HFFc6 (cell line): ENCODE measurements at regions not wholly inside any gene's neighbourhood (a gene's known extent, or its start where the extent isn't known, plus 50 kb on each side); places are given as distances from the start of the nearest gene placed in this dataset.

ENCODE experiments used
- DNase-seq: peaks from one replicate; pipeline ENCODE4 v3.0.0-alpha.2; 2018
- H3K27ac Mint-ChIP-seq: 2 replicates; pipeline ENCODE4 v1.8.0; 2020; ENCODE audit warnings: mild to moderate bottlenecking, mixed read lengths
- H3K27me3 Mint-ChIP-seq: 2 replicates; pipeline ENCODE4 v1.8.0; 2021; ENCODE audit warnings: mild to moderate bottlenecking, moderate library complexity, mixed read lengths; ENCODE audit not compliant: insufficient read depth
- H3K36me3 Mint-ChIP-seq: 2 replicates; pipeline ENCODE4 v1.8.0; 2021; ENCODE audit warnings: low read depth, mixed read lengths
- H3K4me1 Mint-ChIP-seq: 2 replicates; pipeline ENCODE4 v1.8.0; 2020; ENCODE audit warnings: low read depth, mixed read lengths
- H3K4me3 Mint-ChIP-seq: 2 replicates; pipeline ENCODE4 v1.8.0; 2020; ENCODE audit warnings: mild to moderate bottlenecking, moderate library complexity, mixed read lengths
- H3K9me3 Mint-ChIP-seq: 2 replicates; pipeline ENCODE4 v1.8.0; 2020; ENCODE audit warnings: mild to moderate bottlenecking, mixed read lengths
- CTCF ChIP-seq: fragments of 200-600 bp; sonication (generic); IDR thresholded peaks from 2 replicates; pipeline ENCODE4 v1.5.0; 2021; ENCODE audit warnings: antibody characterized with exemption, mild to moderate bottlenecking

- no peaks in the 10 kb centered on the region for H3K36me3 Mint-ChIP-seq
- DNase-seq: no peak
- H3K9me3 Mint-ChIP-seq: no peaks in the 10 kb centered on the region
- H3K4me1 Mint-ChIP-seq: peaks cover 7% of the 10 kb centered on the region; the same call in 1 of the 2 replicates
- H3K27me3 Mint-ChIP-seq: peaks cover 3% of the 10 kb centered on the region
- no peak overlapping the region for H3K27ac Mint-ChIP-seq
- no peak overlapping the region for H3K4me3 Mint-ChIP-seq
- no peak for TF ChIP-seq CTCF
Measured at GRCh38 chr20:24108581-24108980, 120.0 kb upstream of the GGTLC1 start.

- Mint-ChIP-seq H3K36me3 (no peaks in the 10 kb centered on the region), H3K4me3 (no peak overlapping the region), H3K4me1 (peaks cover 19% of the 10 kb centered on the region), H3K27ac (no peak overlapping the region), H3K9me3 (no peaks in the 10 kb centered on the region), H3K27me3 (peaks cover 3% of the 10 kb centered on the region)
- no peak for DNase-seq
- no peak for TF ChIP-seq CTCF
Measured at GRCh38 chr20:24106801-24107445, 118.3 kb upstream of the GGTLC1 start.

GRCh38 chr20:24106150-24106800, 117.7 kb upstream of the GGTLC1 start:
- no peak overlapping the region for H3K27ac Mint-ChIP-seq

GRCh38 chr20:24102749-24103333, 114.3 kb upstream of the GGTLC1 start:
- Mint-ChIP-seq H3K27ac (no peak overlapping the region), H3K9me3 (no peaks in the 10 kb centered on the region), H3K4me1 (peaks cover 24% of the 10 kb centered on the region), H3K4me3 (no peak overlapping the region), H3K27me3 (peaks cover 2% of the 10 kb centered on the region; the same call in 1 of the 2 replicates), H3K36me3 (no peaks in the 10 kb centered on the region)
- no peak for TF ChIP-seq CTCF
- no peak for DNase-seq

More at GRCh38 chr20:24106150-24106800, 117.7 kb upstream of the GGTLC1 start:
- no peak for TF ChIP-seq CTCF
- DNase-seq: no peak
- peaks cover 3% of the 10 kb centered on the region for H3K27me3 Mint-ChIP-seq
- no peaks in the 10 kb centered on the region for H3K36me3 Mint-ChIP-seq
- no peak overlapping the region for H3K4me3 Mint-ChIP-seq
- no peaks in the 10 kb centered on the region for H3K9me3 Mint-ChIP-seq
- peaks cover 19% of the 10 kb centered on the region for H3K4me1 Mint-ChIP-seq

GRCh38 chr20:24102290-24102689, 113.7 kb upstream of the GGTLC1 start:
- peak; percentile 57 for TF ChIP-seq CTCF
- H3K4me1 Mint-ChIP-seq: peaks cover 24% of the 10 kb centered on the region
- no peak overlapping the region for H3K27ac Mint-ChIP-seq
- H3K27me3 Mint-ChIP-seq: peaks cover 2% of the 10 kb centered on the region; the same call in 1 of the 2 replicates
- DNase-seq: no peak
- H3K9me3 Mint-ChIP-seq: no peaks in the 10 kb centered on the region
- H3K4me3 Mint-ChIP-seq: no peak overlapping the region
- H3K36me3 Mint-ChIP-seq: no peaks in the 10 kb centered on the region
